IMR-90 (cell line): ENCODE measurements at regions not wholly inside any gene's neighbourhood (a gene's known extent, or its start where the extent isn't known, plus 50 kb on each side); places are given as distances from the start of the nearest gene placed in this dataset.

Experiments used
- ATAC-seq: fragments of 200-7000 bp; cut with Tn5 transposase; 2 replicates; pipeline ENCODE4 v1.9.1; 2020; ENCODE audit warnings: low read depth, mild to moderate bottlenecking, moderate library complexity
- BruUV-seq: library from RNA; stranded (reverse); fragments of 400-500 nt; replicated peaks from 2 replicates; lab custom pipeline; 2021; lab: Mats Ljungman, UMichigan
- CTCF ChIA-PET: fragments of 300-600 bp; formaldehyde crosslinking; extraction: SDS; loops from one replicate; lab custom pipeline; 2021; ENCODE audit warnings: antibody characterized with exemption; lab: Yijun Ruan, JAX
- POLR2A ChIA-PET: fragments of 300-600 bp; sonication (Branson Sonifier 250); formaldehyde crosslinking; loops from one replicate; lab custom pipeline; 2022; ENCODE audit warnings: antibody characterized with exemption; ENCODE audit not compliant: unreplicated experiment; lab: Charles Lee
- DNase-seq: peaks from one replicate; pipeline ENCODE4 v3.0.0; 2013
- H2AFZ ChIP-seq: replicated peaks from 2 replicates; pipeline ENCODE3; 2013; ENCODE audit warnings: low read length, mild to moderate bottlenecking; ENCODE audit not compliant: poor library complexity
- H2AK5ac ChIP-seq: 2 replicates; pipeline ENCODE4 v1.6.1; 2013; ENCODE audit warnings: low read depth, low read length, inconsistent platforms
- H2AK9ac ChIP-seq: replicated peaks from 2 replicates; pipeline ENCODE3; 2013; ENCODE audit warnings: mild to moderate bottlenecking, low read depth, low read length, moderate library complexity; ENCODE audit not compliant: poor library complexity
- H2BK120ac ChIP-seq: 2 replicates; pipeline ENCODE4 v1.6.1; 2013; ENCODE audit warnings: low read depth, low read length, inconsistent platforms
- H2BK15ac ChIP-seq: 3 replicates; pipeline ENCODE4 v1.6.1; 2013; ENCODE audit warnings: low read depth, low read length, inconsistent platforms
- H2BK20ac ChIP-seq: 2 replicates; pipeline ENCODE4 v1.6.1; 2013; ENCODE audit warnings: low read depth, mild to moderate bottlenecking, inconsistent platforms, low read length, moderate library complexity
- H2BK5ac ChIP-seq: 2 replicates; pipeline ENCODE4 v1.6.1; 2013; ENCODE audit warnings: mild to moderate bottlenecking, low read depth, low read length, inconsistent platforms; ENCODE audit not compliant: poor library complexity, severe bottlenecking
- H3K14ac ChIP-seq: replicated peaks from 2 replicates; pipeline ENCODE4 v1.6.1; 2013; ENCODE audit warnings: low read depth, low read length, inconsistent platforms
- H3K18ac ChIP-seq: 2 replicates; pipeline ENCODE4 v1.6.1; 2013; ENCODE audit warnings: low read depth, low read length, control low read depth
- H3K23ac ChIP-seq: 2 replicates; pipeline ENCODE4 v1.6.1; 2013; ENCODE audit warnings: low read depth, low read length, inconsistent platforms
- H3K27ac ChIP-seq: 2 replicates; pipeline ENCODE4 v1.5.1; 2013; ENCODE audit warnings: mild to moderate bottlenecking, control low read depth, low read length; ENCODE audit not compliant: insufficient read depth
- H3K27me3 ChIP-seq: 2 replicates; pipeline ENCODE4 v1.6.1; 2013; ENCODE audit warnings: low read length; ENCODE audit not compliant: control insufficient read depth, insufficient read depth
- H3K36me3 ChIP-seq: 2 replicates; pipeline ENCODE4 v1.6.1; 2013; ENCODE audit warnings: low read length, mixed read lengths; ENCODE audit not compliant: control insufficient read depth, insufficient read depth
- H3K4ac ChIP-seq: 2 replicates; pipeline ENCODE4 v1.6.1; 2013; ENCODE audit warnings: low read depth, low read length, inconsistent platforms
- H3K4me1 ChIP-seq: 2 replicates; pipeline ENCODE4 v1.6.1; 2013; ENCODE audit warnings: low read length, mixed read lengths; ENCODE audit not compliant: control insufficient read depth, insufficient read depth
- H3K4me2 ChIP-seq: 2 replicates; pipeline ENCODE4 v1.6.1; 2013; ENCODE audit warnings: low read depth, mild to moderate bottlenecking, control low read depth, low read length, moderate library complexity
- H3K4me3 ChIP-seq: 2 replicates; pipeline ENCODE4 v1.5.1; 2013; ENCODE audit warnings: low read depth, mild to moderate bottlenecking, control low read depth, low read length, moderate library complexity; ENCODE audit not compliant: insufficient read depth
- H3K56ac ChIP-seq: 2 replicates; pipeline ENCODE4 v1.6.1; 2013; ENCODE audit warnings: low read length, inconsistent platforms; ENCODE audit not compliant: insufficient read depth; ENCODE audit errors: extremely low read depth
- H3K79me1 ChIP-seq, 2 experiments: 2 replicates each; pipeline ENCODE4 v1.6.1; 2013; ENCODE audit warnings: low read length in 2 of 2, inconsistent platforms in 1 of 2, low read depth in 1 of 2
- H3K9ac ChIP-seq: 2 replicates; pipeline ENCODE4 v1.6.1; 2013; ENCODE audit warnings: low read depth, low read length, control low read depth
- H3K9me1 ChIP-seq: 2 replicates; pipeline ENCODE4 v1.6.1; 2013; ENCODE audit warnings: low read length, inconsistent platforms; ENCODE audit not compliant: insufficient read depth
- H3K9me3 ChIP-seq: 2 replicates; pipeline ENCODE4 v1.6.1; 2013; ENCODE audit warnings: low read length; ENCODE audit not compliant: control insufficient read depth, insufficient read depth
- H4K20me1 ChIP-seq: 2 replicates; pipeline ENCODE4 v1.6.1; 2013; ENCODE audit warnings: low read length, inconsistent platforms; ENCODE audit not compliant: insufficient read depth
- H4K5ac ChIP-seq: 2 replicates; pipeline ENCODE4 v1.6.1; 2013; ENCODE audit warnings: mild to moderate bottlenecking, low read depth, low read length, control low read depth
- H4K8ac ChIP-seq, 2 experiments: 2 replicates each; pipeline ENCODE4 v1.6.1; 2013; ENCODE audit warnings: low read depth in 2 of 2, low read length in 2 of 2, control low read depth in 1 of 2, inconsistent platforms in 1 of 2
- H4K91ac ChIP-seq: 2 replicates; pipeline ENCODE4 v1.6.1; 2013; ENCODE audit warnings: low read depth, low read length, inconsistent platforms; ENCODE audit not compliant: insufficient read depth
- BHLHE40 ChIP-seq: fragments of 150-350 bp; IDR thresholded peaks from 2 replicates; pipeline ENCODE4 v1.6.1; 2016; ENCODE audit warnings: mild to moderate bottlenecking, low read depth, low read length
- CEBPB ChIP-seq: IDR thresholded peaks from 2 replicates; pipeline ENCODE4 v1.6.1; 2012; ENCODE audit warnings: low read depth, low read length, improper control_type of control experiment
- MAFK ChIP-seq: IDR thresholded peaks from 2 replicates; pipeline ENCODE4 v1.6.1; 2012; ENCODE audit warnings: low read depth, low read length, improper control_type of control experiment
- MAZ ChIP-seq: IDR thresholded peaks from 2 replicates; pipeline ENCODE4 v1.6.1; 2012; ENCODE audit warnings: low read depth, mild to moderate bottlenecking, low read length, improper control_type of control experiment, moderate library complexity, borderline replicate concordance
- POLR2A ChIP-seq: IDR thresholded peaks from 2 replicates; pipeline ENCODE4 v1.6.1; 2012; ENCODE audit warnings: mild to moderate bottlenecking, low read depth, low read length
- RCOR1 ChIP-seq: IDR thresholded peaks from 2 replicates; pipeline ENCODE4 v1.6.1; 2012; ENCODE audit warnings: mild to moderate bottlenecking, low read length, improper control_type of control experiment; ENCODE audit not compliant: insufficient replicate concordance
- SMC3 ChIP-seq: fragments of 150-350 bp; IDR thresholded peaks from 2 replicates; pipeline ENCODE4 v1.6.1; 2016; ENCODE audit warnings: low read depth, mild to moderate bottlenecking, antibody characterized with exemption, low read length, moderate library complexity
- USF2 ChIP-seq: fragments of 150-350 bp; IDR thresholded peaks from 2 replicates; pipeline ENCODE4 v1.6.1; 2017; ENCODE audit warnings: mild to moderate bottlenecking, antibody characterized with exemption, low read length, low read depth
- WGBS, 2 experiments: methylation state at CpG; one replicate each; pipeline versions ENCODE4 v1.1.5 to v1.1.7; 2013; ENCODE audit warnings: missing lambda C conversion rate in 2 of 2; ENCODE audit not compliant: insufficient read length in 1 of 2; ENCODE audit errors: extremely low coverage in 2 of 2; 5-methylcytosine and 5-hydroxymethylcytosine counted together
- dilution Hi-C: fragments of 300-500 bp; cut with HindIII; formaldehyde crosslinking; loops from one replicate; pipeline ENCODE4 v1.14.3; 2018; ENCODE audit warnings: low sequenced_read_pairs; ENCODE audit not compliant: unreplicated experiment
- in situ Hi-C: fragments of 300-500 bp; cut with MboI; formaldehyde crosslinking; loops from 3 replicates; pipeline ENCODE4 v1.14.3; 2019; ENCODE audit warnings: low sequenced_read_pairs, inconsistent platforms, mixed read lengths
- intact Hi-C: fragments of 100-400 bp; cut with micrococcal nuclease; formaldehyde crosslinking; loops from 2 replicates; pipeline ENCODE4 v1.10.0; 2022
- TF ChIP-seq, protein P1 (sequence below): fragments of 150-350 bp; IDR thresholded peaks from 2 replicates; pipeline ENCODE4 v1.6.1; 2016; ENCODE audit warnings: low read depth, mild to moderate bottlenecking, low read length, moderate library complexity, borderline replicate concordance
- TF ChIP-seq, protein P2 (sequence below): conservative IDR thresholded peaks from 2 replicates; pipeline ENCODE4 v1.5.1; 2012; ENCODE audit warnings: mild to moderate bottlenecking, low read depth, low read length, improper control_type of control experiment

DNA sequence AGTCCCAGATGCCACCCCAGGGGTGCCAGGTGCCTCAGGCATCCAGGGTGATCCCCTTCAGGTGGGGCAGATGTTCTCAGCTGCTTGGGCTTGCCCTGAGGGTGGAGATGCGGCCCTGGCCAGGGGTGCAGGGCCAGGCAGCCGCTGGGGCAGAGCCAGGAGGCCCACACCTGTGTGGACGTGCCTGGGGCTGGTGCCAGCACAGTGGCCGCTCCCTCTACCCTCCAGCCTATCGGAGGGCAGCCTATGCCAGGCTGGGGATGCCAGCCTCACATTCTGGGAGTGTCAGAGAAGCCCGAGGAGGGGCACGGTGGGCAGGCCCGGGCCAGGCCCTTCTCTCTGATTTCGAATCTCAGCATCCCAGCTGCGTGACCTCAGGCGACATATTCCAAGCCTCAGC lies 96.5 kb upstream of the WNT4 start:
- Histone ChIP-seq H3K9me1 (no peaks in the 10 kb centered on the region), H2BK5ac (no peak overlapping the region), H4K91ac (no peak overlapping the region), H2BK15ac (no peak overlapping the region), H2AFZ (no peak overlapping the region), H3K36me3 (no peaks in the 10 kb centered on the region), H3K4me1 (no peaks in the 10 kb centered on the region), H3K56ac (no peak overlapping the region), H3K14ac (no peak overlapping the region), H3K18ac (no peak overlapping the region), H3K4ac (no peak overlapping the region), H3K79me1 (no peaks in the 10 kb centered on the region), H3K9ac (no peak overlapping the region), H2AK5ac (no peak overlapping the region), H2BK120ac (no peak overlapping the region), H3K27me3 (peaks cover 64% of the 10 kb centered on the region), H2BK20ac (no peak overlapping the region), H3K4me2 (no peak overlapping the region), H4K5ac (no peak overlapping the region), H3K4me3 (no peak overlapping the region), H4K8ac (no peak overlapping the region), H4K20me1 (no peaks in the 10 kb centered on the region; the same call in 1 of the 2 replicates), H3K27ac (no peak overlapping the region), H3K9me3 (no peaks in the 10 kb centered on the region), H3K23ac (no peak overlapping the region), H2AK9ac (no peak overlapping the region)
- CTCF ChIA-PET, result no interaction called here
- dilution Hi-C loops (no loop called here), in situ Hi-C loops (no loop called here), intact Hi-C loops (no loop called here)
- 68% methylated on average over 11 of the region's 11 CpGs; no CpG with 5 or more reads in 1 of the 2 experiments for WGBS, 2 experiments
- TF ChIP-seq CEBPB (no peak), MAFK (no peak), SMC3 (no peak), POLR2A (no peak), MAZ (no peak), USF2 (no peak), RCOR1 (no peak), BHLHE40 (no peak)
- TF ChIP-seq, protein P1, sequence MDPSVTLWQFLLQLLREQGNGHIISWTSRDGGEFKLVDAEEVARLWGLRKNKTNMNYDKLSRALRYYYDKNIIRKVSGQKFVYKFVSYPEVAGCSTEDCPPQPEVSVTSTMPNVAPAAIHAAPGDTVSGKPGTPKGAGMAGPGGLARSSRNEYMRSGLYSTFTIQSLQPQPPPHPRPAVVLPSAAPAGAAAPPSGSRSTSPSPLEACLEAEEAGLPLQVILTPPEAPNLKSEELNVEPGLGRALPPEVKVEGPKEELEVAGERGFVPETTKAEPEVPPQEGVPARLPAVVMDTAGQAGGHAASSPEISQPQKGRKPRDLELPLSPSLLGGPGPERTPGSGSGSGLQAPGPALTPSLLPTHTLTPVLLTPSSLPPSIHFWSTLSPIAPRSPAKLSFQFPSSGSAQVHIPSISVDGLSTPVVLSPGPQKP, result no peak
- TF ChIP-seq, protein P2, sequence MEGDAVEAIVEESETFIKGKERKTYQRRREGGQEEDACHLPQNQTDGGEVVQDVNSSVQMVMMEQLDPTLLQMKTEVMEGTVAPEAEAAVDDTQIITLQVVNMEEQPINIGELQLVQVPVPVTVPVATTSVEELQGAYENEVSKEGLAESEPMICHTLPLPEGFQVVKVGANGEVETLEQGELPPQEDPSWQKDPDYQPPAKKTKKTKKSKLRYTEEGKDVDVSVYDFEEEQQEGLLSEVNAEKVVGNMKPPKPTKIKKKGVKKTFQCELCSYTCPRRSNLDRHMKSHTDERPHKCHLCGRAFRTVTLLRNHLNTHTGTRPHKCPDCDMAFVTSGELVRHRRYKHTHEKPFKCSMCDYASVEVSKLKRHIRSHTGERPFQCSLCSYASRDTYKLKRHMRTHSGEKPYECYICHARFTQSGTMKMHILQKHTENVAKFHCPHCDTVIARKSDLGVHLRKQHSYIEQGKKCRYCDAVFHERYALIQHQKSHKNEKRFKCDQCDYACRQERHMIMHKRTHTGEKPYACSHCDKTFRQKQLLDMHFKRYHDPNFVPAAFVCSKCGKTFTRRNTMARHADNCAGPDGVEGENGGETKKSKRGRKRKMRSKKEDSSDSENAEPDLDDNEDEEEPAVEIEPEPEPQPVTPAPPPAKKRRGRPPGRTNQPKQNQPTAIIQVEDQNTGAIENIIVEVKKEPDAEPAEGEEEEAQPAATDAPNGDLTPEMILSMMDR, result no peak
- BruUV-seq, result no TSS peak
- POLR2A ChIA-PET, result no interaction called here
- DNase-seq (no peak), ATAC-seq (no peak)
